HepG2 (cell line): ENCODE measurements at regions not wholly inside any gene's neighbourhood (a gene's known extent, or its start where the extent isn't known, plus 50 kb on each side); places are given as distances from the start of the nearest gene placed in this dataset.

Experiments used
- ATF6 ChIP-seq: sonication (generic); formaldehyde crosslinking; conservative IDR thresholded peaks from 2 replicates; pipeline ENCODE4 v1.4.0; 2020; ENCODE audit warnings: missing genetic modification reagents
- NBN ChIP-seq: fragments of 450-650 bp; conservative IDR thresholded peaks from 2 replicates; pipeline ENCODE4 v1.6.1; 2017
- RBM39 ChIP-seq: fragments of 200-400 bp; formaldehyde crosslinking; IDR thresholded peaks from one replicate; pipeline ENCODE4 v1.6.1; 2018; ENCODE audit warnings: antibody characterized with exemption, mild to moderate bottlenecking, low read depth, low read length; ENCODE audit not compliant: poor library complexity, severe bottlenecking
- RELA ChIP-seq: sonication (generic); formaldehyde crosslinking; IDR thresholded peaks from 2 replicates; pipeline ENCODE4 v1.4.0; 2020; ENCODE audit warnings: missing genetic modification reagents
- SAFB2 ChIP-seq: sonication (generic); formaldehyde crosslinking; IDR thresholded peaks from 2 replicates; pipeline ENCODE4 v1.5.1; 2020; ENCODE audit warnings: missing genetic modification reagents, low read depth, mild to moderate bottlenecking, borderline replicate concordance
- SPEN ChIP-seq: sonication (generic); formaldehyde crosslinking; IDR thresholded peaks from 2 replicates; pipeline ENCODE4 v1.5.1; 2020; ENCODE audit warnings: low read depth, mild to moderate bottlenecking, missing genetic modification reagents
- TCF12 ChIP-seq, 2 experiments: fragments of 450-650 bp in 1 of 2; sonication (generic) in 1 of 2; formaldehyde crosslinking in 1 of 2; IDR thresholded peaks; 2 replicates each; pipeline versions ENCODE4 v1.6.1 to v1.8.0; 2017 to 2022; ENCODE audit warnings: antibody characterized with exemption in 1 of 2, mild to moderate bottlenecking in 1 of 2, missing genetic modification reagents in 1 of 2, moderate library complexity in 1 of 2
- ZNF232 ChIP-seq: sonication (generic); formaldehyde crosslinking; IDR thresholded peaks from 2 replicates; pipeline ENCODE4 v1.4.0; 2020; ENCODE audit warnings: missing genetic modification reagents, borderline replicate concordance
- ZSCAN9 ChIP-seq: IDR thresholded peaks from 2 replicates; pipeline ENCODE4 v1.6.1; 2016; ENCODE audit warnings: borderline replicate concordance
- ZZZ3 ChIP-seq: sonication (generic); formaldehyde crosslinking; IDR thresholded peaks from 2 replicates; pipeline ENCODE4 v1.4.0; 2020; ENCODE audit warnings: missing genetic modification reagents, mild to moderate bottlenecking, borderline replicate concordance
- TF ChIP-seq, protein P1 (sequence below): sonication (generic); formaldehyde crosslinking; IDR thresholded peaks from 2 replicates; pipeline ENCODE4 v1.5.0; 2020; ENCODE audit warnings: mild to moderate bottlenecking, missing genetic modification reagents, moderate library complexity
- TF ChIP-seq, protein P2 (sequence below): sonication (generic); formaldehyde crosslinking; IDR thresholded peaks from 2 replicates; pipeline ENCODE4 v1.4.0; 2020; ENCODE audit warnings: missing genetic modification reagents
- TF ChIP-seq, protein P3 (sequence below): sonication (generic); formaldehyde crosslinking; IDR thresholded peaks from 2 replicates; pipeline ENCODE4 v1.5.0; 2020; ENCODE audit warnings: missing genetic modification reagents
- TF ChIP-seq, protein P4 (sequence below): sonication (generic); formaldehyde crosslinking; IDR thresholded peaks from 2 replicates; pipeline ENCODE4 v1.4.0; 2020; ENCODE audit warnings: missing genetic modification reagents

GRCh38 chr4:28226962-28227361, 1366.3 kb downstream of the STIM2 start:
- no peak for TF ChIP-seq ZSCAN9 (CRISPR knock-in tag)
- no peak for TF ChIP-seq ZNF232
- TF ChIP-seq, protein P1, sequence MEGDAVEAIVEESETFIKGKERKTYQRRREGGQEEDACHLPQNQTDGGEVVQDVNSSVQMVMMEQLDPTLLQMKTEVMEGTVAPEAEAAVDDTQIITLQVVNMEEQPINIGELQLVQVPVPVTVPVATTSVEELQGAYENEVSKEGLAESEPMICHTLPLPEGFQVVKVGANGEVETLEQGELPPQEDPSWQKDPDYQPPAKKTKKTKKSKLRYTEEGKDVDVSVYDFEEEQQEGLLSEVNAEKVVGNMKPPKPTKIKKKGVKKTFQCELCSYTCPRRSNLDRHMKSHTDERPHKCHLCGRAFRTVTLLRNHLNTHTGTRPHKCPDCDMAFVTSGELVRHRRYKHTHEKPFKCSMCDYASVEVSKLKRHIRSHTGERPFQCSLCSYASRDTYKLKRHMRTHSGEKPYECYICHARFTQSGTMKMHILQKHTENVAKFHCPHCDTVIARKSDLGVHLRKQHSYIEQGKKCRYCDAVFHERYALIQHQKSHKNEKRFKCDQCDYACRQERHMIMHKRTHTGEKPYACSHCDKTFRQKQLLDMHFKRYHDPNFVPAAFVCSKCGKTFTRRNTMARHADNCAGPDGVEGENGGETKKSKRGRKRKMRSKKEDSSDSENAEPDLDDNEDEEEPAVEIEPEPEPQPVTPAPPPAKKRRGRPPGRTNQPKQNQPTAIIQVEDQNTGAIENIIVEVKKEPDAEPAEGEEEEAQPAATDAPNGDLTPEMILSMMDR (CRISPR knock-in tag): no peak
- TF ChIP-seq RELA (CRISPR knock-in tag): no peak
- TF ChIP-seq, protein P2, sequence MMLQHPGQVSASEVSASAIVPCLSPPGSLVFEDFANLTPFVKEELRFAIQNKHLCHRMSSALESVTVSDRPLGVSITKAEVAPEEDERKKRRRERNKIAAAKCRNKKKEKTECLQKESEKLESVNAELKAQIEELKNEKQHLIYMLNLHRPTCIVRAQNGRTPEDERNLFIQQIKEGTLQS (CRISPR knock-in tag): no peak
- no peak for TF ChIP-seq TCF12 (IDR thresholded peaks at IDR 0.05)
- no peak for TF ChIP-seq TCF12 (CRISPR knock-in tag; IDR thresholded peaks at IDR 0.05)
- TF ChIP-seq, protein P3, sequence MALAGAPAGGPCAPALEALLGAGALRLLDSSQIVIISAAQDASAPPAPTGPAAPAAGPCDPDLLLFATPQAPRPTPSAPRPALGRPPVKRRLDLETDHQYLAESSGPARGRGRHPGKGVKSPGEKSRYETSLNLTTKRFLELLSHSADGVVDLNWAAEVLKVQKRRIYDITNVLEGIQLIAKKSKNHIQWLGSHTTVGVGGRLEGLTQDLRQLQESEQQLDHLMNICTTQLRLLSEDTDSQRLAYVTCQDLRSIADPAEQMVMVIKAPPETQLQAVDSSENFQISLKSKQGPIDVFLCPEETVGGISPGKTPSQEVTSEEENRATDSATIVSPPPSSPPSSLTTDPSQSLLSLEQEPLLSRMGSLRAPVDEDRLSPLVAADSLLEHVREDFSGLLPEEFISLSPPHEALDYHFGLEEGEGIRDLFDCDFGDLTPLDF (CRISPR knock-in tag): no peak
- TF ChIP-seq ZZZ3 (CRISPR knock-in tag): no peak
- TF ChIP-seq ATF6: no peak
- TF ChIP-seq SPEN (CRISPR knock-in tag): no peak
- TF ChIP-seq, protein P4, sequence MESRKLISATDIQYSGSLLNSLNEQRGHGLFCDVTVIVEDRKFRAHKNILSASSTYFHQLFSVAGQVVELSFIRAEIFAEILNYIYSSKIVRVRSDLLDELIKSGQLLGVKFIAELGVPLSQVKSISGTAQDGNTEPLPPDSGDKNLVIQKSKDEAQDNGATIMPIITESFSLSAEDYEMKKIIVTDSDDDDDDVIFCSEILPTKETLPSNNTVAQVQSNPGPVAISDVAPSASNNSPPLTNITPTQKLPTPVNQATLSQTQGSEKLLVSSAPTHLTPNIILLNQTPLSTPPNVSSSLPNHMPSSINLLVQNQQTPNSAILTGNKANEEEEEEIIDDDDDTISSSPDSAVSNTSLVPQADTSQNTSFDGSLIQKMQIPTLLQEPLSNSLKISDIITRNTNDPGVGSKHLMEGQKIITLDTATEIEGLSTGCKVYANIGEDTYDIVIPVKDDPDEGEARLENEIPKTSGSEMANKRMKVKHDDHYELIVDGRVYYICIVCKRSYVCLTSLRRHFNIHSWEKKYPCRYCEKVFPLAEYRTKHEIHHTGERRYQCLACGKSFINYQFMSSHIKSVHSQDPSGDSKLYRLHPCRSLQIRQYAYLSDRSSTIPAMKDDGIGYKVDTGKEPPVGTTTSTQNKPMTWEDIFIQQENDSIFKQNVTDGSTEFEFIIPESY: no peak
- no peak for TF ChIP-seq SAFB2 (CRISPR knock-in tag)
- TF ChIP-seq RBM39: no peak
- TF ChIP-seq NBN: no peak
